Mammary epithelial cell (primary cell): ENCODE measurements at regions not wholly inside any gene's neighbourhood (a gene's known extent, or its start where the extent isn't known, plus 50 kb on each side); places are given as distances from the start of the nearest gene placed in this dataset.
"Not testable (repeated sequence)": the region's sequence is repeated elsewhere in the genome, so short reads cannot be mapped to it uniquely, and the experiment has no call there.

Experiments used
- CTCF ChIP-seq, 2 donors: IDR thresholded peaks in 1 of 2; conservative IDR thresholded peaks in 1 of 2; 2 replicates each; pipeline ENCODE4 v1.5.1; 2011 to 2012; ENCODE audit warnings: inconsistent platforms in 2 of 2, low read length in 2 of 2, mild to moderate bottlenecking in 2 of 2, control low read depth in 1 of 2, low read depth in 1 of 2; ENCODE audit not compliant: insufficient read depth in 1 of 2; ENCODE audit errors: extremely low read depth in 1 of 2
- EZH2 ChIP-seq: IDR thresholded peaks from 2 replicates; pipeline ENCODE4 v1.6.1; 2012; ENCODE audit warnings: low read length, inconsistent platforms, borderline replicate concordance

DNA sequence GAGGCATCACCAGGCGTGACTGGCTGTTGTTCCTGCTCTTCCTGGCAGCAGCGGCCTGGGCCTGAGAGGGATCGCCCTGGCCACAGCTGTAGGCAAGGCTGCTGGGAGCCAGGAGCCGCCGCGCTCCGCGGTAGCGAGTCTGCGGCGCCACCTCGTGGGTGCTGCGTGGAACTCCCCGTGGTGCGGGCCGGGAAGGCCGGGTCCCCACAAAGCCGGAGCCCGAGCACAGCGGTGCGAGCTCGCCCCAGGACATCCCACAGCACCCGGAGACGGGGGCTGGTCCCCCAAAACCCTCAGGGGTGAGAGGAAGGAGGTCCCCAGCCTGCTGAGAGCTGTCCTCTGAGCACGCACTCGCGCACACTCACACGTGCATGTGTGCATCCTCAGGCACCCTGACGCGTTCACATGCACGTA, 320.0 kb upstream of the PLGLB1 start:
- peak; percentile 16 to 47 for TF ChIP-seq CTCF (conservative IDR thresholded peaks at IDR 0.05 in 1 of 2, IDR thresholded peaks at IDR 0.05 in 1 of 2; ENCODE audit: extremely low read depth in 1 of 2, insufficient read depth in 1 of 2, low read depth in 1 of 2, low read length in 2 of 2)
- TF ChIP-seq EZH2 = not testable (repeated sequence)
